GM18511 (cell line): ENCODE measurements at regions not wholly inside any gene's neighbourhood (a gene's known extent, or its start where the extent isn't known, plus 50 kb on each side); places are given as distances from the start of the nearest gene placed in this dataset.
"Not testable (repeated sequence)": the region's sequence is repeated elsewhere in the genome, so short reads cannot be mapped to it uniquely, and the experiment has no call there.

Experiments
- ATAC-seq: cut with Tn5 transposase; IDR thresholded peaks from one replicate; pipeline ENCODE4 v1.9.1; 2021; ENCODE audit warnings: mild to moderate bottlenecking, moderate library complexity; ENCODE audit not compliant: unreplicated experiment

- ATAC-seq, result no peak
These were observed 466.1 kb upstream of the GRID2 start for GRCh38 chr4:91837608-91838029.

GRCh38 chr4:91838181-91838861 lies 465.4 kb upstream of the GRID2 start:
- no peak for ATAC-seq

GRCh38 chr4:91840359-91840758 lies 463.4 kb upstream of the GRID2 start:
- ATAC-seq, result no peak

- ATAC-seq, result no peak
These were observed 457.5 kb upstream of the GRID2 start for GRCh38 chr4:91846233-91846632.

GRCh38 chr4:91851456-91851855 lies 452.3 kb upstream of the GRID2 start:
- ATAC-seq, result no peak

- no peak for ATAC-seq
These were observed 415.8 kb upstream of the GRID2 start for GRCh38 chr4:91887926-91888325.

- not testable (repeated sequence) for ATAC-seq
These were observed 412.5 kb upstream of the GRID2 start for GRCh38 chr4:91891217-91891616.

GRCh38 chr4:91894006-91894405 lies 409.8 kb upstream of the GRID2 start:
- no peak for ATAC-seq

GRCh38 chr4:91904556-91904955 lies 399.2 kb upstream of the GRID2 start:
- no peak for ATAC-seq

- ATAC-seq, result no peak
These were observed 393.8 kb upstream of the GRID2 start for GRCh38 chr4:91909963-91910362.

GRCh38 chr4:91914176-91914804 lies 389.5 kb upstream of the GRID2 start:
- no peak for ATAC-seq

- no peak for ATAC-seq
These were observed 387.5 kb upstream of the GRID2 start for GRCh38 chr4:91916219-91916618.

GRCh38 chr4:91924625-91925024 lies 379.1 kb upstream of the GRID2 start:
- ATAC-seq, result no peak

GRCh38 chr4:91935217-91935616 lies 368.5 kb upstream of the GRID2 start:
- no peak for ATAC-seq

- no peak for ATAC-seq
These were observed 367.5 kb upstream of the GRID2 start for GRCh38 chr4:91936311-91936710.

- ATAC-seq, result no peak
These were observed 345.8 kb upstream of the GRID2 start for GRCh38 chr4:91957963-91958362.

GRCh38 chr4:91958596-91958995 lies 345.2 kb upstream of the GRID2 start:
- no peak for ATAC-seq

GRCh38 chr4:91961504-91961903 lies 342.3 kb upstream of the GRID2 start:
- ATAC-seq, result no peak

- ATAC-seq, result no peak
These were observed 340.3 kb upstream of the GRID2 start for GRCh38 chr4:91963486-91963885.

GRCh38 chr4:91965166-91965565 lies 338.6 kb upstream of the GRID2 start:
- no peak for ATAC-seq

- ATAC-seq, result no peak
These were observed 330.1 kb upstream of the GRID2 start for GRCh38 chr4:91973479-91974153.

- no peak for ATAC-seq
These were observed 319.3 kb upstream of the GRID2 start for GRCh38 chr4:91984466-91984865.
